Panc1 (cell line): ENCODE measurements at regions not wholly inside any gene's neighbourhood (a gene's known extent, or its start where the extent isn't known, plus 50 kb on each side); places are given as distances from the start of the nearest gene placed in this dataset.
A peak's percentile ranks its signal among the peaks of the same experiment; 100 is the strongest.

ENCODE experiments used
- ATAC-seq: fragments of 200-7000 bp; cut with Tn5 transposase; 2 replicates; pipeline ENCODE4 v1.9.1; 2020; ENCODE audit warnings: mild to moderate bottlenecking, moderate library complexity
- BruUV-seq: library from RNA; stranded (reverse); fragments of 400-500 nt; replicated peaks from 2 replicates; lab custom pipeline; 2021; lab: Mats Ljungman, UMichigan
- CTCF ChIA-PET: fragments of 300-600 bp; sonication (Branson Sonifier 250); formaldehyde crosslinking; loops from one replicate; lab custom pipeline; 2022; ENCODE audit warnings: antibody characterized with exemption; lab: Charles Lee
- POLR2A ChIA-PET: fragments of 300-600 bp; sonication (Branson Sonifier 250); formaldehyde crosslinking; loops from one replicate; lab custom pipeline; 2022; ENCODE audit warnings: antibody characterized with exemption; lab: Charles Lee
- DNase-seq: peaks from one replicate; pipeline ENCODE4 v3.0.0-alpha.2; 2010; ENCODE audit warnings: low read depth, low spot score
- H3K27ac ChIP-seq: 2 replicates; pipeline ENCODE4 v1.5.1; 2011; ENCODE audit warnings: mild to moderate bottlenecking, low read length, inconsistent platforms
- H3K27me3 ChIP-seq: fragments of 200-500 bp; sonication (Bioruptor generic); 2 replicates; pipeline ENCODE4 v1.6.0; 2014; ENCODE audit warnings: low read length, inconsistent platforms; ENCODE audit not compliant: control insufficient read depth, insufficient read depth
- H3K36me3 ChIP-seq: fragments of 200-500 bp; sonication (Bioruptor generic); 2 replicates; pipeline ENCODE4 v1.5.1; 2014; ENCODE audit warnings: inconsistent platforms, mild to moderate bottlenecking, low read length, moderate library complexity; ENCODE audit not compliant: control insufficient read depth, insufficient read depth
- H3K4me1 ChIP-seq: 2 replicates; pipeline ENCODE4 v1.5.1; 2011; ENCODE audit warnings: inconsistent platforms, mild to moderate bottlenecking, low read length, moderate library complexity; ENCODE audit not compliant: control insufficient read depth, insufficient read depth
- H3K4me3 ChIP-seq, 2 experiments: 2 replicates each; pipeline ENCODE4 v1.5.1; 2011 to 2012; ENCODE audit warnings: low read depth in 2 of 2, low read length in 2 of 2, mild to moderate bottlenecking in 2 of 2, inconsistent platforms in 1 of 2, moderate library complexity in 1 of 2
- H3K9me3 ChIP-seq: fragments of 200-500 bp; sonication (Bioruptor generic); 2 replicates; pipeline ENCODE4 v1.5.1; 2014; ENCODE audit warnings: low read depth, mild to moderate bottlenecking, inconsistent platforms, low read length, moderate library complexity; ENCODE audit not compliant: control insufficient read depth, insufficient read depth
- CTCF ChIP-seq: fragments of 450-650 bp; IDR thresholded peaks from 2 replicates; pipeline ENCODE4 v1.5.1; 2017; ENCODE audit warnings: mild to moderate bottlenecking
- POLR2AphosphoS5 ChIP-seq: IDR thresholded peaks from 2 replicates; pipeline ENCODE4 v1.6.1; 2012; ENCODE audit warnings: mild to moderate bottlenecking, low read depth, low read length, moderate library complexity
- REST ChIP-seq, 2 experiments: IDR thresholded peaks; 2 replicates each; pipeline ENCODE4 v1.6.1; 2011 to 2012; ENCODE audit warnings: low read depth in 2 of 2, control low read depth in 1 of 2, low read length in 1 of 2, mild to moderate bottlenecking in 1 of 2, moderate library complexity in 1 of 2; ENCODE audit not compliant: insufficient read depth in 1 of 2
- SIN3A ChIP-seq: IDR thresholded peaks from 2 replicates; pipeline ENCODE4 v1.6.1; 2012; ENCODE audit warnings: low read depth, mild to moderate bottlenecking, low read length, moderate library complexity, borderline replicate concordance; ENCODE audit not compliant: insufficient read depth
- TCF7L2 ChIP-seq: IDR thresholded peaks from 2 replicates; pipeline ENCODE4 v1.6.1; 2011; ENCODE audit warnings: mild to moderate bottlenecking, low read depth, low read length, inconsistent platforms
- in situ Hi-C: cut with HindIII; loops from 2 replicates; pipeline ENCODE4 v1.10.0; 2016; ENCODE audit warnings: low sequenced_read_pairs, low pct_unique_long_range_greater_than_20kb
- intact Hi-C: fragments of 100-400 bp; cut with micrococcal nuclease; formaldehyde crosslinking; loops from one replicate; pipeline ENCODE4 v1.10.0; 2022; ENCODE audit not compliant: unreplicated experiment

- Histone ChIP-seq H3K4me1 (no peaks in the 10 kb centered on the region), H3K4me3 (no peak overlapping the region), H3K27me3 (no peaks in the 10 kb centered on the region), H3K36me3 (no peaks in the 10 kb centered on the region), H3K27ac (no peak overlapping the region; the same call in 1 of the 2 replicates), H3K9me3 (no peaks in the 10 kb centered on the region)
- in situ Hi-C loops (no loop called here), intact Hi-C loops (no loop called here)
- POLR2A ChIA-PET, result no interaction called here
- BruUV-seq, result no TSS peak
- CTCF ChIA-PET, result no interaction called here
- TF ChIP-seq SIN3A (no peak), POLR2AphosphoS5 (no peak), REST (IDR thresholded peaks at IDR 0.05; ENCODE audit: insufficient read depth in 1 of 2, low read depth in 2 of 2, low read length in 1 of 2) (no peak), TCF7L2 (no peak), CTCF (no peak)
- no peak for DNase-seq
- no peak for ATAC-seq
Observed at GRCh38 chr3:177836671-177837070, 639.4 kb upstream of the TBL1XR1 start.

GRCh38 chr3:177837951-177838655 lies 640.8 kb upstream of the TBL1XR1 start:
- Histone ChIP-seq H3K27ac (peak overlapping the region; percentile 42; the same call in 1 of the 2 replicates), H3K9me3 (no peaks in the 10 kb centered on the region), H3K36me3 (no peaks in the 10 kb centered on the region), H3K4me1 (no peaks in the 10 kb centered on the region), H3K27me3 (no peaks in the 10 kb centered on the region), H3K4me3 (no peak overlapping the region)
- TF ChIP-seq CTCF (no peak), TCF7L2 (no peak), SIN3A (no peak), POLR2AphosphoS5 (no peak), REST (IDR thresholded peaks at IDR 0.05; ENCODE audit: insufficient read depth in 1 of 2, low read depth in 2 of 2, low read length in 1 of 2) (no peak)
- ChIA-PET POLR2A (no interaction called here), CTCF (no interaction called here)
- intact Hi-C loops, result no loop called here
- DNase-seq (no peak), ATAC-seq (no peak)
- in situ Hi-C loops, result no loop called here
- BruUV-seq, result no TSS peak
